ENCODE measurements at regions not wholly inside any gene's neighbourhood (a gene's known extent, or its start where the extent isn't known, plus 50 kb on each side); places are given as distances from the start of the nearest gene placed in this dataset.
"Not testable (repeated sequence)": the region's sequence is repeated elsewhere in the genome, so short reads cannot be mapped to it uniquely, and the experiment has no call there.

DNA sequence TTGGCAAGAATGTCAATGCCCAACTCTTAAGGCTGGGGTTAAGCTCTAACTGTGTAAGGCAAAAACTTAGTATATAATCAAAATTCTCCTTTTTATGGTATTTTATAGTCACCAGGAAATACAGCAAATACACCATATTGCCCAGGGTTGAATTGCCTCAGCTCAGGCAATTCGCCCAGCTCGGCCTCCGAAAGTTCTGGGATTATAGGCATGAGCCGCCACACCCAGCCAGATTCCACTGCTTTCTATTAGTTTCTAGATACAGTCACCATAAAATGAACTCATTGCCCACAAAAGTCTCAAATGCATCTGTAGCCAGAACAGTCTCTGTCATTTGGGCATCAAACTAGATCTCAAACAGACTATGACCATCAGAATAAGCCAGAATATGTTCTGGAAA, 238.7 kb upstream of the TOX3 start:
- no peak for DNase-seq

DNA sequence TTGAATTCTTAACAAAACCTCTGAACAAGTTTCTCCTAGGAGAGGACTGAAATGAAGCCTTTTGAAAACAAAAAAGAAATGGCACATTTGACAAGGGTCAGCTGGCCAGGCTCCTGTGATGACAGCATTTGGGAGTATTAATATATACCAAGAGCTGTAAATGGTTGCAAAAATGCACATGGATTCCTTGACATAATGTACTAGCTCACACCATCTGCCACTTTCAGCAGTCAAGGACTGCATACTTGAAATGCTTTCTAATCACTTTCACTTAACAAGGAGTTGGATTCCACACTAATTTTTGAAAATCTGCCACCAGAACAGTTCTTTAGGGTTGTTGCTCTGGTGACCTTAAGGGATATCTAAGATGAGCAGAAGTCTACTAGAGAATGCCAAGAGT, 236.7 kb upstream of the TOX3 start:
- DNase-seq, result no peak

DNA sequence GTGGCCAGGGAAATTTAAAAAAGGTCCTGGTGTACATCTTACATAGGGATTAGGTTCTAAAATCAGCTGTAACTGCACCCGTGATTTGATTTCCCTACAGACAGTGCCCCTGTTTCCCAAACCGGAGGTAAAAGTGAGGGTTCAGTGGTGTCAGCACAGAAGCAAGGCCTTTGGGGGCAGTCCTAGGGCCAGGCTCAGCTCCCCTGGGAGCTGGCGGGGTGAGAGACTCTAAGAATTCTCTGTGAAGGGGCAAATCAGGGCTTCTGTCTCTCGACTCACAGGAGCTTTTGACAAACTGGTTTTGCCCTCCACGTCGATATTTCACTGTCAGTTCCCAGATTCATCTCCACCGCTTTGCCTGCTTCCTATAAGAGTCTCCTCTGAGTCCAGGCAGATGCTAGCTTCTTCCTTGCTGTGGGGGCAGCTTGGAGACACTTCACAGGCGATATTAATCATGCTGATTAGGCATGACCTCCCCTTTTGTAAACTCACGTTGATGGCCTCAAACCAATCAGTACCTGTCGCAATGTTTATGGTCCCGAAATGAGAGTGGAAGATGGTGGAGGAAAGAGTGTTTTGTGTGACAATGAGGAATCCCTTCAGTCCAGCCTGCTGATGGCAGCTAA, 234.2 kb upstream of the TOX3 start:
- no peak for DNase-seq

DNA sequence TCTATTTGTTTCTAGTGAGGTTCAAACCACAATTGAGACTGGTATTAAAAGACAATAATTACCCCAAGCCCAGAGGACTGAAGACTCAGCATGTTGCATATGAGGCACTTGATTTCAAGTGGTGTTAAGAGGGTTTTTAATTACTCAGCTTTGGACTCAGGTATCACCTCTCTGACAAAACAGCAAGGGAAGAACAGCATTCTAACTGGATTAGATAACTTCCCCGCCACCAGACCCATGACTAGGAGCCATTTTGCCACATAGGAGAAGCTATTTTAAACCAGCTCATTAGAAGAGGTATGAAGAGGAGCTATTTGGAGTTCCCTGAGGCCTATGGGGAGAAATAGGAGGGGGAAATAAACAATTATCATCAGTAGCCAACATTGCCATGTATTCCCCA, 226.1 kb upstream of the TOX3 start:
- DNase-seq, result no peak

DNA sequence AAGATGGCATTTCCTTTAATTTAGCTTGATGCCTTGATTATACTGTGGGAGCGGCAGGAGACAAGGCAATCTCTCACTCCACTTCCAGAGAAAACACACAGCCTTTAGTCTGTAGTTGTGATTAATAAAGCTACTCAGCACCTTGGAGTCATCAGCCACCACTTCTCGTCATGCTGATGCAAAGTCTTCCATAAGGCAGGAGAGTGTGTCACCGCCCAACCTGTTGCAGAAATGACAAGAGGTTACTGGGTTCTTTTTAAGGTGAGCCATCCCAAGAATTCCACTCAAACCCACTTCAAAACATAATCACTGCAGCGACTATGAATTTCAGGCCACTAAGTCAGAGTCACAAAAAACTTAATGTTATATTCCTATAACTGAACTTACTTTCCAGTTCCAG, 223.9 kb upstream of the TOX3 start:
- no peak for DNase-seq

DNA sequence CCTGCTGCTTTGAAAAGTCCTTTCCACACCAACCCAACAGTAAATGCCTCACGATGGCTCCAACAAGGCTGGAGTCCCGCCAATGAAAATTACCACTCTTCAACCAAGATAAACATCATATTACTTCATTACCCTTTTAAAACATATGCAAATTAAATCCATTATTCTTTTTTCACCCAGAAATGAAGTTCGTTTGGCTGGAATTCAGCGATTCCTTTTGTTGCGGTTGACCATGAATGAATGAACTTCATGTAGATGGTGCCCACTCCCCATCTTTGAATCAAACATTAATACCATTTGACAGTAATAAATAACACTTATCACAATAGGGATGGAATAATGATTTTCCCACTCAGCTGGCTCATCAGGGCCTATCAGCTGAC, 211.5 kb upstream of the TOX3 start:
- no peak for DNase-seq

DNA sequence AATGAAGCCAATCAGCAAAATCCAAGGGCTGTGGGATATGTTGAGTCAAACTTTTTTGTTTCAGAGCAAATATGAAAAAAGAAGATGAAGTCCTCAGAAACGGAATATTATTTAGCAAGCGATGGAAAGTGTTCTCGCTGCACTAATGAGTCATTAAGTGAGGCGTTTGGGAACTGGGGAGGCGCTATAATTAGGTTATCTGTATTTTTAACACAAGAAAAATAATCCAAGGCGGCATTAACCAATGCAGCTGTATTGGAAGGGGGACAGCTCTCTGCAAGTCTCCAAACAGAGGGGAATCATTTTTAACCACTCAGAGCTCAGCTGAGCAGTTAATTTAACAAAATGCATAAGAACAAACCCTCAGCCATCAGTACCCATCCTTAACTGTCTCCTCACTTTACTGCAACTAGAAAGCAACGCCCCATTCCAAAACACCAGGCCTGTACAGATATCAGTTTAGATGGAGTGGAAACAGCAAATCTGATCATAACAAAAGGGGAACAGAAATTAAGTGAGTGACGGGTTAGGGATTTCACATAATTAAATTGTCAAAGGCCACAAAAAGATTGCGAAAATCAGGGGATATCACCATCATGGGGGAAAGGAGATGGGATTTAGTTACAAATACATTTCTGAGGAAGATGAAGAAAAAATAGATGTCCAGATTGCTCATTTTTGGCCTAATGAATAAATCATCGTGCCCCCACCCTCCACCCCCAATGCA, 211.0 kb upstream of the TOX3 start:
- DNase-seq, result no peak

DNA sequence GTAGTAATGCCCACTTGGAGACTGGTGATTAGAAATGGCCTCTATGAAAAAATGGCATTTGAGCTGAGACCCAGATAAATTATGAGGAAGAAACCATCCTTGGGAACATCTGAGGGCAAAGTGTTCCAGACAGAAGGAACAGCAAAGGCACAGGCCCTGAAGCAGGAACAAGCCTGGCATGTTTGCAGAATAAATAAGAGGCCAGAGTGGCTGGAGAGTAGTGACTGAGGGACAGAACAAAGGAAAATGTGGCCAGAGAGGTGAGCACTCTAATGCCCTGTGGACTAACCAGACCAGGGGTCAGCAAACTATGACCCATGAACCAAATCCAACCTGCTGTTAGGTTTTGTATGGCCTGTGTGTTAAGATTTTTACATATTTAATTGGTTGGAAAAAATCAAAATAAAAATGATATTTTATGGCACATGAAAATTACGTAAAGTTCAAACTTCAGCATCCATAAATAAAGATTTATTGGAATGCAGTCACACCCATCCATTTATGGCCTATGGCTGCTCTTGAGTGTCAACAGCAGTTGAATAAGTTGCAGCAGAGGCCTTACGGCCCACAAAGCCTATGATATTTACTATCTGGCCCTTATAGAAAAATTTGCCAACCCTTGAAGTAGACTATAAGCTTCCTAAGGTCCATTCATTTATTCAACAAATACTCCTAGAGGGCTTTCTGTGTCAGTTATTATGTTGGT, 210.0 kb upstream of the TOX3 start:
- DNase-seq, result no peak

DNA sequence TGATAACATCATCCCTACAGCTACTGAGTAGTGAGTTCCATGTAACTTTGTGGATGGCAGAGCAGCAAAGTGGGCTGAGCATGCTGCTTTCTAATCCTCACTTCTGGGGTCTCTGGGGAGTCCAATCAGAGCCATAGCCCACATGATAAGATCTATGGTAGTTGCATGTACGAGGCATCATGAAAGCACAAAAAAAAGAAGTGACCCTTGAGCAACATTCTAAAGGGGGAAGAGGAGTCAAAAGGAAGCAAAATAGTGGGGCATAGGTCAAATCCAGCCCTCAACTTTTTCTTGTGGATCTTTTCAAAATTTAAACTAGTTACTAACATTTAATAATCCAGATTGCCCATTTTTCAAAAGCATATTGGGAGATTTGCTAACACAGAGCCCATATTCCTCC, 208.5 kb upstream of the TOX3 start:
- no peak for DNase-seq

DNA sequence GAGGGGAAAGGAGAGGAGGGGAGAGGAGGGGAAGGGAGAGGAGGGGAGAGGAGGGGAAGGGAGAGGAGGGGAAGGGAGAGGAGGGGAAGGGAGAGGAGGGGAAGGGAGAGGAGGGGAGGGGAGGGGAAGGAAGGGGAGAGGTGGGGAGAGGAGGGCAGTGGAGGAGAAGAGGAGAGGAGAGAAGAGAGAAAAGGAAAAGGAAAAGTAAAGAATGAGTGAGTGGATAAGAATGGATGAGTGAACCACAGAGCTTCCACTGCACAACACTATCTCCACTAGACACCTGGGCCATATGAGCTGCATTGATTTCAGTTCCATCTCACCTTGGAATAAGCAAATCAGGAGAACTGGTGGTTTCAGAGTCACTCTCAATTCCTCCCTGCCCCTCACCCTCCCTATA, 204.1 kb upstream of the TOX3 start:
- DNase-seq, result no peak

DNA sequence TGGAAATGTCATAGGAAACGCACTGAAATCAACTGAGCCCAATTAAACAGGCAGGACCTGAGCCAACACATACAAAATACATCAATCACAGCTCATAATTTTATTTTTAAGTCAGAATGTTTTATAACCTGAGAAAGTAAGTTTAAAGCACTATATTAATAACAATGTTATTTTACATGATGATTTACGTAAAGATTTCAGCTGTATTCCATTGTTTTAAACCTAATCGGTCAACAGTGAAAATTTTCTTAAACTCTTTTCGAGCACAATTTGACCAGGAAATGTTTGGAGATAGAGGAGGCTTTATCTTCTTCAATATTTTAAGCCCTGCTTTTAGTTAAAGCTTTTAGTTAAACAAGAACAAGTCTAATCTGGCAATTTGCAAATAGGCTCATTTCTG, 201.8 kb upstream of the TOX3 start:
- DNase-seq, result no peak

DNA sequence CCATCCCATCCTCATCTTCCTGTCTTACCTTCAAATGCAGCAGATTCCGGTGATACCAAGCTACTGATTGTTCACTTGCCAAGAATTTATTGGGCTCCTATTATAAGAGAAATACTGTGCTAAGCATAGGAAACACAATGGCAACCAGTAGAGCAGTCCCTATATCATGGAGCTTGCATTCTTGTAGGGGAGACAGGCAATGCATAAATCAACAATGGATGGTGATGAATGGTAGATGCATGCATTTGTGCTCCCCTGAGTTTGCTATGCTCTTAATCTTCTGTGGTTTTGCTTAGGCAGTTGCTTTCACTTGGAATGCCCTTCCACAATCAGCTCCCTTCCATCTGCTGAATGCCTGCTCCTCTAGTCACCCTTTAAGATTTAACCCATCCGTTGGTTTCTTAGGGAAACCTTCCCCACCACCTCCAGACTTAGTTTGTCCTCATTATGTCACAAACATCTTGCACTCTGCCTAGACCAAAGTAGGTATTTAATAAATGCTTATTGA, 200.2 kb upstream of the TOX3 start:
- DNase-seq, result no peak

DNA sequence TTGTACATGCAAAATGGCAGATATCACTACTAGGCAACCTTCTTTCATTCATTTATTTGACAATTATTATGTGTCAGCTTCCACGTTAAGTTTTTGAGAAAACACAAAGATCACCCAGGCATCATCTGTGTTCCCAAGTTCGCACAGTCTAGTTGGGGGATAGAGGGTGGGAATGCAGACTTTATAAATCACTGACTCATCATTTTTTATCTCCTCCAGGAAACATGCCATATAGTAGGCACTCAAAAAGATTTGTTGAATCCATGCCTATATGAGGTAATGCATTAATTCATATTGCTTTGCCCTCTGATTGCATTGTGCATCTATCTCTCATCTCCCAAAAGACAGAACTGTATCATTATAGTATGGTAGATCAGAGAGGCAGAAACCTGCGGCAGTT, 196.8 kb upstream of the TOX3 start:
- DNase-seq, result no peak

DNA sequence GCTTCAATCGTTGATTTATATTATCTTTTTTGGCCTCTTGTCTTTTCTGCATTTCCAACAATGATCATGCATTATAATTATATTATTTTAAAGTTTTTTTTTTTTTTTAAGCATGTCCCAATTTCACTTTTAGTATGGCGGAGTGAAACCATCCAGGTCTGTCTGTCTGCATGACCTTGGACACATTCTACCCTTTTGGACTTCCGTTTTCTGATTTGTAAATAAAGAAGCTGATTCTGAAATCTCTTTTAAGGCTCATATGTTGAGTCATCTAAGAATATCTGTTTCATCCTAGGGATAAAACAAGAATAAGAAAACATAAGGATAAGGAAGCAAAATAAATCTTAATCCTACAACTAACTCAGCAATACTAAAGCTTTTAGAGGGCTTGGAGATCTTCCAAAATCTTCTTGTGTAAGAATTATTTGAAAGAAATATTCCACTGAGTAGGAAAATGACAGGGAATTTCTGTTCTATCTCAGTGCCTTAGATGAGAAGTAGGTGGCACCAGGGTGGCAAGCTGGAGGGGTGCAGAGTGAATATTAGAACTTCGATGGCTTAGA, 195.7 kb upstream of the TOX3 start:
- DNase-seq, result no peak

DNA sequence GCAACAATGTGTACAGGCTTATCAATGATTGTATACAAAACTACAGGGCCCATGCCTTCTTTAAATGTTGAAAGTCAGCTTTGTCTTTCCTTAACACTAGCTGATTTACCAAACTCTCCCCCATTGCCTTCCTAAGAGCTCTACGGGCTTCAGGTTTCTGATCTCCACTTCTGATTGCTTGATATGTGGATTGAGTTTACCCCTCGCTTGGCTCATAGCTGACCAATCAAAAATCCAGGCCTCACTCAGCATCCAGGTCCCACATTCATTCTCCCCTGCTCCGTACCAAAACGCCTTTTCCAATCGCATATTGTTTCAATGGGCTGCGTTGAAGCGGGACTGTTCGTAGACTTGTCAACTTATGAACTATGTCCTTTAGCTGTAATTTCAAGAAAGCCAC, 195.1 kb upstream of the TOX3 start:
- DNase-seq, result no peak

DNA sequence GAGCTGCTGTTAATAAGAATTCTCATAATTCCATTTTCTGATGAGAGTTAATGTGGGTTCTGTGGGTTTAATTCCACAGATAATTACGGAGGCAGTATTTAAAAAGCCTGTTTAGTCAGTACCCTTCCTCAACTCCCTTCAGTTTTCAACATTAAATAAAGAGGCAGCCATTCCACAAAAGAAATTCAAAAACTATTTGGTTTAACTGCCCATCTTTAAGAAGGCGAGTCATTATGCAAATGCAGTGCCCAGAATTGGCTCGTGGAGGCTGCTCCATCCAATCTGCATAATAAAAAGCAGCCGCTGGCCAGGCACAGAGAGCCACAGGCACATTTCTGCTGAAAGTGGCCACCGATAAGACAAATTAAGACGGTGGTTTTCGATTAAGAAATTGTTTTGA, 194.4 kb upstream of the TOX3 start:
- DNase-seq, result no peak

DNA sequence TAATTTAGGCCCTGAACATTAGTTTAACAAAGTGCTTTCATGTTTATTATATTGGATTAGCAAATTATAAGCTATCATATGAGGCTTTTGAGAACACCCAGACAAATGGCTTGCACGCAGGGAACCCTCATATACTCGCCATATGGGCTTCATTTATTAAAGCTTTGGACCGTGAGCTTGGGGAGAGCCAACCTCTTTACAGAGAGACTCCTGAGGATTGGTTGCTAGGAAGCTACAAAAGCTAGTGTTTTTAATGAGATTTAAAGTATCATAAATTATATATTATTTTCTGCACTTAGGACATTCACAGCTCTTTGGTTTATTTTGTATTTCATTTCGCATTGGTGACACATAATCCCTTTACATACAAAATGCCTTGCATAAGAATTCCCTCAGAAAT, 193.8 kb upstream of the TOX3 start:
- no peak for DNase-seq

DNA sequence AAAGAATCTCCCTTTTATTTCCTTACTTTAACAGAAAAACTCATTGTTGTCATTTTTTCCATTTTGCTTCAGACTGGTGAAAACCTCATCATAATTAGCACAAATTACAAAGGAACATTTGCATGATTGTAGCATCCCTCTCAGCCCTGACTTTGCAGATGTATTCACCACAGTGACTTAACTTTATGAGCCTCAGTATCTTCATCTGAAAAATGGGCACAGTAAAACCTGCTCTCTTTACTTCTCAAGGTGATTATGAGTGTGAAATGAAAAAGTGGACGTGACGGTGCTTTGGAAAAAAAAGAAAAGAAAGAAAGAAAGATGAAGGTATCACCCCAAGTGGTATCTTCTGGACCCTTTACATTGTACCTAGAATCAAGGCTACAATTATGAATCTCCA, 193.4 kb upstream of the TOX3 start:
- no peak for DNase-seq

DNA sequence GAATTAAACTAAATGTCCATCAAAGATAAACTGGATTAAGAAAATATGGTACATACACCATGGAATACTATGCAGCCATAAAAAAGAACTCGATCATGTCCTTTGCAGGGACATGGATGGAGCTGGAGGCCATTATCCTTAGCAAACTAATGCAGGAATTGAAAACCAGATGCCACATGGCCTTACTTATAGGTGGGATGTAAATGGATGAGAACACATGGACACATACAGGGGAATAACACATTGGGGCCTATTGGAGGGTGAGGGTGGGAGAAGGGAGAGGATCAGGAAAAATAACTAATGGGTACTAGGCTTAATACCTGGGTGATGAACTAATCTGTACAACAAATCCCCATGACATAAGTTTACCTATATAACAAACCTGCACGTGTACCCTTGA, 192.0 kb upstream of the TOX3 start:
- not testable (repeated sequence) for DNase-seq

DNA sequence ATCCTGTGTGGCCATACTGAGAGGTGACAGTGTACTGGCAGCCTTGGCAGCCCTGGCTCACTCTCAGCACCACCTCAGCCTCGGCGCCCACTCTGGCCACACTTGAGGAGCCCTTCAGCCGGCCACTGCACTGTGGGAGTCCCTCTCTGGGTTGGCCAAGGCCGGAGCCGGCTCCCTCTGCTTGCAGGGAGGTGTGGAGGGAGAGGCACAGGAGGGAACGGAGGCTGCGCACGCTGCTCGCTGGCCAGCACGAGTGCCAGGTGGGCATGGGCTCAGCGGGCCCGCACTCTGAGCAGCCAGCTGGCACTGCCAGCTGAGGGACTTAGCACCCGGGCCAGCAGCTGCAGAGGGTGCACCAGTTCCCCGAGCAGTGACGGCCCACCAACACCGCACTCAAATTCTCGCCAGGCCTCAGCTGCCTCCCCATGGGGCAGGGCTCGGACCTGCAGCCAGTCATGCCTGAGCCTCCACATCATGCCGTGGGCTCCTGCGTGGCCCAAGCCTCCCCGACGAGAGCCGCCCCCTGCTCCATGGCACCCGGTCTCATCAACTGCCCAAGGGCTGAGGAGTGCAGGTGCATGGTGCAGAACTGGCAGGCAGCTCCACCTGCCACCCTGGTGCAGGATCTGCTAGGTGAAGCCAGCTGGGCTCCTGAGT, 184.4 kb upstream of the TOX3 start:
- DNase-seq, result no peak

DNA sequence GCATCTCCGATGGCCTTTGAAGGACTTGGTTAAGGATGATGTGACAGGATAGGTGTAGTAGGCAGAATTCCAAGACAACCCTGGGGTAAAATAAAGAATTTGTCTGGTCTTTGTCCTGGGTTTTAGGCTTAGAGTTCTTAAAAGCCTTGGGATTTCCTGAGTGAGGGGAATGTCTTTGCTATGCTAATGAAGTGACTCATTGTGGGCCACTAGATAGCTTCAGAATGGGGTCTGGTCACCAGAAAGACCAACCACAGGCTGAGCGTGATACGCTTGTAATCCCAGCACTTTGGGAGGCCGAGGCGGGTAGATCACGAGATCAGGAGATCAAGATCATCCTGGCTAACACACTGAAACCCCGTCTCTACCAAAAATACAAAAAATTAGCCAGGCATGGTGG, 182.8 kb upstream of the TOX3 start:
- DNase-seq, result no peak

DNA sequence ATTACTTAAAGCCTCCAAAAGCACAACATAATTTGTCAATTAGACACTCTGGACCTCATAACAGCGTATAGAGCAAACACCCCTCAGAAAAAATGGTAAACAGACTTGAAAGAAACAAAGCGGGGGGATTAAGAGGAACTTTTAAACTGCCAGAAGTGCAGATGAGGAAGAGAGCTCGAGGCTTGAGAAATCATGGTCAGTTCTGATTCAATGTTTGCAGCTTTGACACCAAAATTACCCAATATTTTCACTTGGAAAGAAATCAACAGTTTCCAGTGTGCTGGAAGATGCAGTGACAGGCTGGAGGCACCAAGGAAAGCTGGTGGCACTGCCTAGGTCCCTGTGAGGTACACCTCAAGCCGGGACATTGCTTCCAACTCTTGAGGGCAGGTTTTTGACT, 180.9 kb upstream of the TOX3 start:
- no peak for DNase-seq

DNA sequence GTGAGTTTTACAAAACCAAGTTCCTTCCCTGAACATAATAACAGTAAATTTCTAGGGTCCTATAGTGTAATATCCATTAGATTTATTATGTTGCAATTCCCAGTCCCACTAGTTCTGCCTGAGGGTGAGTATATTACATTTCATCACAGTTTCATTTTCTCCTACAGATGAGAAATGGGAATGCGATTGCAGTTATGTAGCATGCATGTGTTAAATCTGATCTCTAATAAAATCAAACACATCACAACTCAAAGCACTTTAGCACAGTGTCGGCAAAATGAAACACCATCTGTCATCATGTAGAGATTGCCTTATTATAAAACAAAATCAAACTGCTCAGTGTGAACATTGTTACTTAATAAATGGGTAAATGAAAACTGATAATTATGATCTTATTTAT, 180.5 kb upstream of the TOX3 start:
- no peak for DNase-seq

DNA sequence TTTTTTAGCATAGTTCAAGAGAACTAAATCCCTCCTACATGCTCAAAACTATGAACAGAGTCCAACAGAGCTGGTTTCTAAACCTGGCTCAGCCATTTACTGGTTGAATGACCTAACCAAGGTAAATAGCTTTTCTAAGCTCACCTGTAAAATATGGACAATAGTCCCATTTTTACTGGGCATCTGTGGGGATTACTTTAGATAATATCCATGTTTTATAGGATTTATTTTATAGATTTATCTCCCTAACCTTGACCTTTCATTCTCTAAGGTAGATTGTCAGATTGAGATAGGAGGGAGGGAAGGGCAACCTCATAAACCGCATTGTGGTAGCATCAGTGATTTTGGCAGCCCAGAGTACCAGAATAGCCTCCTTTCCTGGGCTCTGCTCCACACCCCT, 178.5 kb upstream of the TOX3 start:
- no peak for DNase-seq
